K562 (cell line): ENCODE measurements at regions not wholly inside any gene's neighbourhood (a gene's known extent, or its start where the extent isn't known, plus 50 kb on each side); places are given as distances from the start of the nearest gene placed in this dataset.

Experiments
- NRF1 ChIP-seq, 2 experiments: fragments of 450-650 bp; IDR thresholded peaks in 1 of 2; conservative IDR thresholded peaks in 1 of 2; 2 replicates each; pipeline ENCODE4 v1.6.1; 2014; ENCODE audit warnings: mild to moderate bottlenecking in 2 of 2
- RBM39 ChIP-seq: fragments of 200-400 bp; formaldehyde crosslinking; optimal IDR thresholded peaks from 2 replicates; pipeline ENCODE3; 2018; ENCODE audit warnings: low read depth, low read length
- TGIF2 ChIP-seq: sonication (generic); formaldehyde crosslinking; IDR thresholded peaks from 2 replicates; pipeline ENCODE4 v1.8.1; 2022; ENCODE audit warnings: mild to moderate bottlenecking, missing genetic modification reagents, moderate library complexity
- ZNF143 ChIP-seq: sonication (generic); formaldehyde crosslinking; IDR thresholded peaks from 2 replicates; pipeline ENCODE4 v1.9.0; 2022; ENCODE audit warnings: mild to moderate bottlenecking, missing genetic modification reagents
- ZNF282 ChIP-seq: sonication (generic); formaldehyde crosslinking; IDR thresholded peaks from 2 replicates; pipeline ENCODE4 v1.8.1; 2023; ENCODE audit warnings: missing genetic modification reagents
- ZNF830 ChIP-seq: fragments of 250-450 bp; sonication (Bioruptor Pico); IDR thresholded peaks from 2 replicates; pipeline ENCODE4 v1.5.0; 2021; ENCODE audit warnings: mild to moderate bottlenecking
- TF ChIP-seq, protein P1 (sequence below), 2 experiments: fragments of 450-650 bp; IDR thresholded peaks; 2 replicates each; pipeline ENCODE4 v1.6.1; 2016; ENCODE audit warnings: mild to moderate bottlenecking in 2 of 2, borderline replicate concordance in 1 of 2, low read depth in 1 of 2, moderate library complexity in 1 of 2
- TF ChIP-seq, protein P2 (sequence below), 2 experiments: fragments of 450-650 bp; formaldehyde crosslinking in 1 of 2; IDR thresholded peaks; 2 replicates each; pipeline versions ENCODE4 v1.4.0 to v1.6.1; 2014 to 2020; ENCODE audit warnings: mild to moderate bottlenecking in 2 of 2, borderline replicate concordance in 1 of 2, low read depth in 1 of 2

DNA sequence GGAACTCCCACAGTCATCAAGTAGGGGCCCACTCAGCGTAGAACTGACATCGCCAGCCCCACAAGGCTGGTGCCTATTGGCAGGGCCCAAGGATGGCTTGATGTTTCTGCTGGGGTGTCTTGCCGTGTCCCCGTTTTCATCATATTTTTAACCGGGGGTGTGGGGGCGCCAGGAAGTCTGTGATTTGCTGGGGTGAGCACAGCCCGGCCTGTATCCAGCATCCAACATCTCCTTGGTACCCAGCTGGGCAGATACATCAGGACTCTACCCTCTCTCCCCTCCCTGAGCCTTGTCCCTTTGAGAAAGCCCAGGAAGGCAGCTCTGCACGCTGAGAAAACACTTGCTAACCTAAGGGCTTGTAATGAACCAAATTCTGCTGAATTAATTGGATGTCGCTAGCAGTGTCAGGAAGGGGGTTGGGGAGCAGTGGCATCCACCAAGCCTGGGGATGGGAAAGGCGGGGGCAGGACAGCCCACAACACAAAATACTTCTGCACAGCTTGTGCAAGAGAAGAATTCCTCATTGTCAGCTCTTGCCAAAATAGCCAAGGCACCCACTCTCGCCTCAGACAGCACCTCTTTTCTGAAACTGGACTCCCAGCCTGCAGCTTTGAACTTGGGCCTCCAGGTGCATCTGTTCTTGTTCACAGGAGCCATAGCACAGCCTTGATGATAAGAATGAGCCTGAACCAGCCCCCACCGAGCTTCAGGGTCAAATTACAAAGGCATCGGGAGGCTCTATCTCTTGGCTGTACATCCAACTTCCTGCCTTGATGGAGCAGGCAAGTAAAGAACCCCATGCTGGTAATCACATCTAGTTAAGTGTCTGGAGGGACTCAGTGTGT, 63.7 kb upstream of the LYRM9 start (continued):
- TF ChIP-seq, protein P1, sequence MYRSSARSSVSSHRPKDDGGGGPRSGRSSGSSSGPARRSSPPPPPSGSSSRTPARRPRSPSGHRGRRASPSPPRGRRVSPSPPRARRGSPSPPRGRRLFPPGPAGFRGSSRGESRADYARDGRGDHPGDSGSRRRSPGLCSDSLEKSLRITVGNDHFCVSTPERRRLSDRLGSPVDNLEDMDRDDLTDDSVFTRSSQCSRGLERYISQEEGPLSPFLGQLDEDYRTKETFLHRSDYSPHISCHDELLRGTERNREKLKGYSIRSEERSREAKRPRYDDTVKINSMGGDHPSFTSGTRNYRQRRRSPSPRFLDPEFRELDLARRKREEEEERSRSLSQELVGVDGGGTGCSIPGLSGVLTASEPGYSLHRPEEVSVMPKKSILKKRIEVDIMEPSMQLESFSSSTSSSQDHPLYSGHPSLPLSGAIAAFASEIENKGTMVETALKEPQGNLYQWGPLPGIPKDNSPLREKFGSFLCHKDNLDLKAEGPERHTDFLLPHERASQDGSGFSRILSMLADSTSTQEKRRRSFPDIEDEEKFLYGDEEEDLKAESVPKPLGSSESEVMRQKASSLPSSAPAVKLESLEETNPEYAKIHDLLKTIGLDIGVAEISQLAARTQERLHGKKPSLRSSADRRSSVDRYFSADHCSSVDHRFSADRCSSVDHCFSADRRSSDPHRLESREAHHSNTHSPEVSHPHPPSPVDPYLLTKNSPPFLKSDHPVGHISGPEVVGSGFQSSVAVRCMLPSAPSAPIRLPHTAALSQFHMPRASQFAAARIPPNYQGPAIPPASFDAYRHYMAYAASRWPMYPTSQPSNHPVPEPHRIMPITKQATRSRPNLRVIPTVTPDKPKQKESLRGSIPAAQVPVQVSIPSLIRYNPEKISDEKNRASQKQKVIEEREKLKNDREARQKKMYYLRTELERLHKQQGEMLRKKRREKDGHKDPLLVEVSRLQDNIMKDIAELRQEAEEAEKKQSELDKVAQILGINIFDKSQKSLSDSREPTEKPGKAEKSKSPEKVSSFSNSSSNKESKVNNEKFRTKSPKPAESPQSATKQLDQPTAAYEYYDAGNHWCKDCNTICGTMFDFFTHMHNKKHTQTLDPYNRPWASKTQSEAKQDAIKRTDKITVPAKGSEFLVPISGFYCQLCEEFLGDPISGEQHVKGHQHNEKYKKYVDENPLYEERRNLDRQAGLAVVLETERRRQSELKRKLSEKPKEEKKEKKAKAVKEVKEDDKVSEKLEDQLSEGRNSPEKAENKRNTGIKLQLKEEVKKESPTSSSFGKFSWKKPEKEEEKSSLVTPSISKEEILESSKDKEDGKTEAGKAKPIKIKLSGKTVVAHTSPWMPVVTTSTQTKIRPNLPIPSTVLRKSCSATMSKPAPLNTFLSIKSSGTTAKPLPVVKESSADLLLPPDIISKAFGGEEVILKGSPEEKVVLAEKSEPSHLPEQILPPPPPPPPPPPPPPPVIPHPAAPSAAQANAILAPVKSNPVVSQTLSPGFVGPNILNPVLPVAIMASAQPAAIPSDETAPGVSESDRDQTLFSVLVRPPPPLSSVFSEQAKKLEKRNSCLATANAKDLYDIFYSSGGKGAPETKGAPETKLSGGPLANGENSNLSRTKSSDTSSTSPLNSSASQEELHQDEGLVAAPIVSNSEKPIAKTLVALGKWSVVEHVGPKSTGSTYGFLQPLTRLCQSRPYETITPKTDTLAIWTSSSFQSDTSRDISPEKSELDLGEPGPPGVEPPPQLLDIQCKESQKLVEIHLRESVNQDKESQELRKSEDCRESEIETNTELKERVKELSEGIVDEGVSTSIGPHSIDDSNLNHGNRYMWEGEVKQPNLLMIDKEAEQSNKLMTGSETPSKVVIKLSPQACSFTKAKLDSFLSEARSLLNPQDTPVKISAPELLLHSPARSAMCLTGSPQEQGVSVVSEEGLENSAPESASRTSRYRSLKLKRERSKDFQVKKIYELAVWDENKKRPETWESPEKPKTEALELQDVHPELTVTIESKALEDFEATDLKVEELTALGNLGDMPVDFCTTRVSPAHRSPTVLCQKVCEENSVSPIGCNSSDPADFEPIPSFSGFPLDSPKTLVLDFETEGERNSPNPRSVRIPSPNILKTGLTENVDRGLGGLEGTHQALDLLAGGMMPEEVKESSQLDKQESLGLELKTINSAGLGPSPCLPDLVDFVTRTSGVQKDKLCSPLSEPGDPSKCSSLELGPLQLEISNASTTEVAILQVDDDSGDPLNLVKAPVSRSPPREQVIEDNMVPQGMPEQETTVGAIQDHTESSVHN (IDR thresholded peaks at IDR 0.05; ENCODE audit: borderline replicate concordance in 1 of 2, low read depth in 1 of 2): no peak
- TF ChIP-seq NRF1 (conservative IDR thresholded peaks at IDR 0.05 in 1 of 2, IDR thresholded peaks at IDR 0.05 in 1 of 2) (no peak; a peak in 1 of 4 replicates), RBM39 (no peak), TGIF2 (CRISPR knock-in tag) (no peak), ZNF830 (CRISPR knock-in tag) (no peak), ZNF282 (CRISPR knock-in tag) (no peak), ZNF143 (no peak)
- TF ChIP-seq, protein P2, sequence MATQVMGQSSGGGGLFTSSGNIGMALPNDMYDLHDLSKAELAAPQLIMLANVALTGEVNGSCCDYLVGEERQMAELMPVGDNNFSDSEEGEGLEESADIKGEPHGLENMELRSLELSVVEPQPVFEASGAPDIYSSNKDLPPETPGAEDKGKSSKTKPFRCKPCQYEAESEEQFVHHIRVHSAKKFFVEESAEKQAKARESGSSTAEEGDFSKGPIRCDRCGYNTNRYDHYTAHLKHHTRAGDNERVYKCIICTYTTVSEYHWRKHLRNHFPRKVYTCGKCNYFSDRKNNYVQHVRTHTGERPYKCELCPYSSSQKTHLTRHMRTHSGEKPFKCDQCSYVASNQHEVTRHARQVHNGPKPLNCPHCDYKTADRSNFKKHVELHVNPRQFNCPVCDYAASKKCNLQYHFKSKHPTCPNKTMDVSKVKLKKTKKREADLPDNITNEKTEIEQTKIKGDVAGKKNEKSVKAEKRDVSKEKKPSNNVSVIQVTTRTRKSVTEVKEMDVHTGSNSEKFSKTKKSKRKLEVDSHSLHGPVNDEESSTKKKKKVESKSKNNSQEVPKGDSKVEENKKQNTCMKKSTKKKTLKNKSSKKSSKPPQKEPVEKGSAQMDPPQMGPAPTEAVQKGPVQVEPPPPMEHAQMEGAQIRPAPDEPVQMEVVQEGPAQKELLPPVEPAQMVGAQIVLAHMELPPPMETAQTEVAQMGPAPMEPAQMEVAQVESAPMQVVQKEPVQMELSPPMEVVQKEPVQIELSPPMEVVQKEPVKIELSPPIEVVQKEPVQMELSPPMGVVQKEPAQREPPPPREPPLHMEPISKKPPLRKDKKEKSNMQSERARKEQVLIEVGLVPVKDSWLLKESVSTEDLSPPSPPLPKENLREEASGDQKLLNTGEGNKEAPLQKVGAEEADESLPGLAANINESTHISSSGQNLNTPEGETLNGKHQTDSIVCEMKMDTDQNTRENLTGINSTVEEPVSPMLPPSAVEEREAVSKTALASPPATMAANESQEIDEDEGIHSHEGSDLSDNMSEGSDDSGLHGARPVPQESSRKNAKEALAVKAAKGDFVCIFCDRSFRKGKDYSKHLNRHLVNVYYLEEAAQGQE (IDR thresholded peaks at IDR 0.05; ENCODE audit: borderline replicate concordance): no peak
- TF ChIP-seq, protein P2 (CRISPR knock-in tag; IDR thresholded peaks at IDR 0.05; ENCODE audit: low read depth): no peak
